HEK293 (cell line): ENCODE measurements at regions not wholly inside any gene's neighbourhood (a gene's known extent, or its start where the extent isn't known, plus 50 kb on each side); places are given as distances from the start of the nearest gene placed in this dataset.

Experiments used
- CTCF ChIA-PET: fragments of 350-600 bp; formaldehyde crosslinking; extraction: SDS; loops from one replicate; lab custom pipeline; 2021; ENCODE audit warnings: antibody characterized with exemption; lab: Yijun Ruan, JAX
- POLR2A ChIA-PET: fragments of 300-600 bp; formaldehyde crosslinking; extraction: SDS; loops from one replicate; lab custom pipeline; 2020; ENCODE audit warnings: antibody characterized with exemption, inconsistent platforms; lab: Yijun Ruan, JAX
- H3K27ac ChIP-seq: fragments of 200-500 bp; sonication (Bioruptor generic); 2 replicates; pipeline ENCODE4 v1.5.1; 2014; ENCODE audit warnings: low read depth, low read length, control low read depth, inconsistent platforms; ENCODE audit errors: extremely low read depth
- H3K36me3 ChIP-seq, 2 experiments: fragments of 200-500 bp in 1 of 2; sonication (Bioruptor generic) in 1 of 2; 1 replicate in 1 of 2; 2 replicates in 1 of 2; pipeline ENCODE4 v1.5.1; 2014 to 2017; ENCODE audit warnings: inconsistent platforms in 2 of 2, low read length in 2 of 2; ENCODE audit not compliant: control insufficient read depth in 2 of 2, insufficient read depth in 1 of 2
- H3K4me1 ChIP-seq: fragments of 200-500 bp; sonication (Bioruptor generic); 2 replicates; pipeline ENCODE4 v1.5.1; 2014; ENCODE audit warnings: mild to moderate bottlenecking, low read length, inconsistent platforms; ENCODE audit not compliant: control insufficient read depth, insufficient read depth
- H3K4me3 ChIP-seq: 2 replicates; pipeline ENCODE4 v1.5.1; 2011; ENCODE audit warnings: low read depth, mild to moderate bottlenecking, control low read depth, low read length, moderate library complexity
- H3K9me3 ChIP-seq: fragments of 200-500 bp; sonication (Bioruptor generic); 2 replicates; pipeline ENCODE4 v1.5.1; 2014; ENCODE audit warnings: low read depth, low read length, inconsistent platforms; ENCODE audit not compliant: control insufficient read depth, insufficient read depth
- AEBP2 ChIP-seq: fragments of 450-650 bp; formaldehyde crosslinking; IDR thresholded peaks from 2 replicates; pipeline ENCODE4 v1.5.1; 2016; ENCODE audit warnings: missing biosample characterization, missing genetic modification characterization, borderline replicate concordance
- MZF1 ChIP-seq: fragments of 450-650 bp; formaldehyde crosslinking; IDR thresholded peaks from 2 replicates; pipeline ENCODE4 v1.5.1; 2017; ENCODE audit warnings: missing biosample characterization, missing genetic modification characterization, borderline replicate concordance
- SCRT1 ChIP-seq: fragments of 450-650 bp; formaldehyde crosslinking; IDR thresholded peaks from 2 replicates; pipeline ENCODE4 v1.5.1; 2016; ENCODE audit warnings: missing biosample characterization, missing genetic modification characterization, borderline replicate concordance
- ZEB2 ChIP-seq: fragments of 450-650 bp; formaldehyde crosslinking; IDR thresholded peaks from 2 replicates; pipeline ENCODE4 v1.5.1; 2016; ENCODE audit warnings: missing biosample characterization, missing genetic modification characterization
- ZNF132 ChIP-seq: fragments of 450-650 bp; formaldehyde crosslinking; IDR thresholded peaks from 2 replicates; pipeline ENCODE4 v1.5.1; 2017; ENCODE audit warnings: missing biosample characterization, missing genetic modification characterization, borderline replicate concordance
- ZNF26 ChIP-seq: fragments of 450-650 bp; formaldehyde crosslinking; IDR thresholded peaks from 2 replicates; pipeline ENCODE4 v1.5.1; 2016; ENCODE audit warnings: missing biosample characterization, missing genetic modification characterization
- ZNF350 ChIP-seq: fragments of 450-650 bp; formaldehyde crosslinking; IDR thresholded peaks from 2 replicates; pipeline ENCODE4 v1.5.0; 2017; ENCODE audit warnings: missing biosample characterization, mild to moderate bottlenecking, missing genetic modification characterization
- ZNF354C ChIP-seq: fragments of 450-650 bp; formaldehyde crosslinking; IDR thresholded peaks from 2 replicates; pipeline ENCODE4 v1.5.1; 2016; ENCODE audit warnings: missing biosample characterization, missing genetic modification characterization, low read depth, borderline replicate concordance
- ZNF544 ChIP-seq: fragments of 450-650 bp; formaldehyde crosslinking; IDR thresholded peaks from 2 replicates; pipeline ENCODE4 v1.5.0; 2017; ENCODE audit warnings: missing biosample characterization, missing genetic modification characterization
- ZNF560 ChIP-seq: fragments of 450-650 bp; formaldehyde crosslinking; IDR thresholded peaks from 2 replicates; pipeline ENCODE4 v1.5.1; 2017; ENCODE audit warnings: missing biosample characterization, missing genetic modification characterization, borderline replicate concordance
- ZNF664 ChIP-seq: fragments of 450-650 bp; formaldehyde crosslinking; IDR thresholded peaks from 2 replicates; pipeline ENCODE4 v1.5.1; 2016; ENCODE audit warnings: missing biosample characterization, missing genetic modification characterization
- ZNF692 ChIP-seq: fragments of 450-650 bp; formaldehyde crosslinking; IDR thresholded peaks from 2 replicates; pipeline ENCODE4 v1.5.1; 2016; ENCODE audit warnings: missing biosample characterization, missing genetic modification characterization
- TF ChIP-seq, protein P1 (sequence below): fragments of 450-650 bp; formaldehyde crosslinking; IDR thresholded peaks from 2 replicates; pipeline ENCODE4 v1.5.1; 2016; ENCODE audit warnings: missing biosample characterization, missing genetic modification characterization
- TF ChIP-seq, protein P2 (sequence below): fragments of 450-650 bp; formaldehyde crosslinking; conservative IDR thresholded peaks from 2 replicates; pipeline ENCODE4 v1.5.1; 2016; ENCODE audit warnings: low read depth, missing biosample characterization, missing genetic modification characterization

- TF ChIP-seq SCRT1 (tag by site-specific recombination): no peak
These were observed 439.4 kb downstream of the SPRY1 start (continued) for GRCh38 chr4:123835831-123836590.

GRCh38 chr4:123836851-123837595 is 440.4 kb downstream of the SPRY1 start:
- H3K4me1 ChIP-seq: no peaks in the 10 kb centered on the region
- TF ChIP-seq ZNF350 (tag by site-specific recombination): no peak
- TF ChIP-seq, protein P1, sequence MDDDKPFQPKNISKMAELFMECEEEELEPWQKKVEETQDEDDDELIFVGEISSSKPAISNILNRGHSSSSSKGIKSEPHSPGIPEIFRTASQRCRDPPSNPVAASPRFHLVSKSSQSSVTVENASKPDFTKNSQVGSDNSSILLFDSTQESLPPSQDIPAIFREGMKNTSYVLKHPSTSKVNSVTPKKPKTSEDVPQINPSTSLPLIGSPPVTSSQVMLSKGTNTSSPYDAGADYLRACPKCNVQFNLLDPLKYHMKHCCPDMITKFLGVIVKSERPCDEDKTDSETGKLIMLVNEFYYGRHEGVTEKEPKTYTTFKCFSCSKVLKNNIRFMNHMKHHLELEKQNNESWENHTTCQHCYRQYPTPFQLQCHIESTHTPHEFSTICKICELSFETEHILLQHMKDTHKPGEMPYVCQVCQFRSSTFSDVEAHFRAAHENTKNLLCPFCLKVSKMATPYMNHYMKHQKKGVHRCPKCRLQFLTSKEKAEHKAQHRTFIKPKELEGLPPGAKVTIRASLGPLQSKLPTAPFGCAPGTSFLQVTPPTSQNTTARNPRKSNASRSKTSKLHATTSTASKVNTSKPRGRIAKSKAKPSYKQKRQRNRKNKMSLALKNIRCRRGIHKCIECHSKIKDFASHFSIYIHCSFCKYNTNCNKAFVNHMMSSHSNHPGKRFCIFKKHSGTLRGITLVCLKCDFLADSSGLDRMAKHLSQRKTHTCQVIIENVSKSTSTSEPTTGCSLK (tag by site-specific recombination): no peak
- TF ChIP-seq ZNF692 (tag by site-specific recombination): no peak
- no peak for TF ChIP-seq ZNF560 (tag by site-specific recombination)
- CTCF ChIA-PET: no interaction called here
- no peaks in the 10 kb centered on the region for H3K9me3 ChIP-seq
- no peaks in the 10 kb centered on the region for H3K36me3 ChIP-seq
- POLR2A ChIA-PET: no interaction called here
- no peak overlapping the region for H3K27ac ChIP-seq
- no peak overlapping the region for H3K4me3 ChIP-seq

DNA sequence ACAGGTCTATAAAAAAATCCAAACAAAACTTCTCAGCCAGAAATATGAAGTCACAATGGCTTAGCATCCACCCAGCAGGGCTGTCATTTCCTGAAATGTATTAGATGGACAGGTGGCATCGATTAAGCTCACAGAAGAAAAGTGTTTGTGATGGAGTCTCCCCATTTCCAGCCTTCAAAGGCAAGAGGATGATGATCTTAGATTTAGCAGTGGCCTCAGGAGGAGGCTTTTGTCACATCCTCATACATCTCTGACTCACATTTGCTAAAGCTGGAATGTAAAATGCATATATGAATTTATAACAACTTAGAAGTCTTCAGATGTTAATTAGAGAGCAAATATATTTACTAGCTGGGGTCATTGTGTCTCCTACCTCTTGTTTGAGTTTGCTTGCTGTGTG is 441.9 kb downstream of the SPRY1 start:
- Histone ChIP-seq H3K4me1 (no peaks in the 10 kb centered on the region; the same call in 1 of the 2 replicates), H3K9me3 (no peaks in the 10 kb centered on the region), H3K27ac (no peak overlapping the region), H3K36me3 (no peaks in the 10 kb centered on the region), H3K4me3 (no peak overlapping the region)
- ChIA-PET CTCF (no interaction called here), POLR2A (no interaction called here)
- TF ChIP-seq MZF1 (tag by site-specific recombination) (no peak), ZNF350 (tag by site-specific recombination) (no peak), ZNF664 (no peak), ZEB2 (tag by site-specific recombination) (no peak), ZNF132 (no peak), ZNF544 (tag by site-specific recombination) (no peak), ZNF354C (tag by site-specific recombination) (no peak)

GRCh38 chr4:123840197-123840596 is 443.6 kb downstream of the SPRY1 start:
- POLR2A ChIA-PET: no interaction called here
- Histone ChIP-seq H3K4me3 (no peak overlapping the region), H3K9me3 (no peaks in the 10 kb centered on the region), H3K4me1 (no peaks in the 10 kb centered on the region; the same call in 1 of the 2 replicates), H3K36me3 (no peaks in the 10 kb centered on the region), H3K27ac (no peak overlapping the region)
- CTCF ChIA-PET: no interaction called here
- no peak for TF ChIP-seq AEBP2
- TF ChIP-seq ZNF26: no peak
- TF ChIP-seq, protein P2, sequence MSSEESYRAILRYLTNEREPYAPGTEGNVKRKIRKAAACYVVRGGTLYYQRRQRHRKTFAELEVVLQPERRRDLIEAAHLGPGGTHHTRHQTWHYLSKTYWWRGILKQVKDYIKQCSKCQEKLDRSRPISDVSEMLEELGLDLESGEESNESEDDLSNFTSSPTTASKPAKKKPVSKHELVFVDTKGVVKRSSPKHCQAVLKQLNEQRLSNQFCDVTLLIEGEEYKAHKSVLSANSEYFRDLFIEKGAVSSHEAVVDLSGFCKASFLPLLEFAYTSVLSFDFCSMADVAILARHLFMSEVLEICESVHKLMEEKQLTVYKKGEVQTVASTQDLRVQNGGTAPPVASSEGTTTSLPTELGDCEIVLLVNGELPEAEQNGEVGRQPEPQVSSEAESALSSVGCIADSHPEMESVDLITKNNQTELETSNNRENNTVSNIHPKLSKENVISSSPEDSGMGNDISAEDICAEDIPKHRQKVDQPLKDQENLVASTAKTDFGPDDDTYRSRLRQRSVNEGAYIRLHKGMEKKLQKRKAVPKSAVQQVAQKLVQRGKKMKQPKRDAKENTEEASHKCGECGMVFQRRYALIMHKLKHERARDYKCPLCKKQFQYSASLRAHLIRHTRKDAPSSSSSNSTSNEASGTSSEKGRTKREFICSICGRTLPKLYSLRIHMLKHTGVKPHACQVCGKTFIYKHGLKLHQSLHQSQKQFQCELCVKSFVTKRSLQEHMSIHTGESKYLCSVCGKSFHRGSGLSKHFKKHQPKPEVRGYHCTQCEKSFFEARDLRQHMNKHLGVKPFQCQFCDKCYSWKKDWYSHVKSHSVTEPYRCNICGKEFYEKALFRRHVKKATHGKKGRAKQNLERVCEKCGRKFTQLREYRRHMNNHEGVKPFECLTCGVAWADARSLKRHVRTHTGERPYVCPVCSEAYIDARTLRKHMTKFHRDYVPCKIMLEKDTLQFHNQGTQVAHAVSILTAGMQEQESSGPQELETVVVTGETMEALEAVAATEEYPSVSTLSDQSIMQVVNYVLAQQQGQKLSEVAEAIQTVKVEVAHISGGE: no peak
